Prostate gland (tissue), 2 donors: ENCODE measurements at regions not wholly inside any gene's neighbourhood (a gene's known extent, or its start where the extent isn't known, plus 50 kb on each side); places are given as distances from the start of the nearest gene placed in this dataset.

Experiments
- DNase-seq: peaks from one replicate; pipeline ENCODE4 v3.0.0-alpha.2; 2019; ENCODE audit warnings: low spot score
- H3K27ac ChIP-seq, 2 donors: fragments of 200-600 bp; sonication (generic); 2 replicates each; pipeline ENCODE4 v1.5.1; 2017 to 2019
- H3K27me3 ChIP-seq: fragments of 200-600 bp; sonication (generic); replicated peaks from 2 replicates; pipeline ENCODE4 v1.5.1; 2019; ENCODE audit not compliant: insufficient read depth
- H3K36me3 ChIP-seq, 2 donors: fragments of 200-600 bp; sonication (generic); 1 replicate in 1 of 2; 2 replicates in 1 of 2; pipeline versions ENCODE4 v1.5.1 to v1.8.1; 2017 to 2019
- H3K4me1 ChIP-seq: fragments of 200-600 bp; sonication (generic); replicated peaks from 2 replicates; pipeline ENCODE4 v1.5.1; 2019
- H3K4me3 ChIP-seq, 2 donors: fragments of 200-600 bp; sonication (generic); 2 replicates each; pipeline ENCODE4 v1.5.1; 2017 to 2019
- H3K9me3 ChIP-seq: fragments of 200-600 bp; sonication (generic); 2 replicates; pipeline ENCODE4 v1.5.1; 2017
- CTCF ChIP-seq, 4 experiments: fragments of 200-600 bp in 2 of 4; fragments of 450-650 bp in 2 of 4; sonication (generic) in 2 of 4; IDR thresholded peaks; 1 replicate in 3 of 4; 2 replicates in 1 of 4; pipeline ENCODE4 v1.5.1; 2016 to 2019; ENCODE audit warnings: antibody characterized with exemption in 4 of 4, mild to moderate bottlenecking in 2 of 4, moderate library complexity in 2 of 4
- POLR2A ChIP-seq: fragments of 450-650 bp; IDR thresholded peaks from one replicate; pipeline ENCODE4 v1.6.1; 2016; ENCODE audit warnings: antibody characterized with exemption, mild to moderate bottlenecking
- POLR2AphosphoS5 ChIP-seq: sonication (generic); formaldehyde crosslinking; IDR thresholded peaks from one replicate; pipeline ENCODE4 v1.6.1; 2017; ENCODE audit warnings: antibody characterized with exemption
- WGBS: methylation state at CpG from one replicate; pipeline ENCODE4 v1.1.5; 2018; 5-methylcytosine and 5-hydroxymethylcytosine counted together
- intact Hi-C: fragments of 100-400 bp; cut with DNase I; formaldehyde crosslinking; loops from one replicate; pipeline ENCODE4 v1.14.2; 2022

GRCh38 chr5:126053630-126054029 lies 369.6 kb upstream of the GRAMD2B start:
- H3K27me3 ChIP-seq, result no peaks in the 10 kb centered on the region
- no peaks in the 10 kb centered on the region for H3K9me3 ChIP-seq
- TF ChIP-seq POLR2A (no peak), POLR2AphosphoS5 (no peak), CTCF (IDR thresholded peaks at IDR 0.05) (no peak)
- no peak overlapping the region for H3K4me3 ChIP-seq
- no peaks in the 10 kb centered on the region for H3K36me3 ChIP-seq
- no peak overlapping the region for H3K27ac ChIP-seq
- H3K4me1 ChIP-seq, result no peaks in the 10 kb centered on the region
- WGBS, result 75% methylated on average over 2 of the region's 2 CpGs
- DNase-seq, result no peak
- intact Hi-C loops, result no loop called here

GRCh38 chr5:126054577-126055347 lies 368.4 kb upstream of the GRAMD2B start:
- no peak for DNase-seq
- no peaks in the 10 kb centered on the region for H3K36me3 ChIP-seq
- H3K27ac ChIP-seq, result no peak overlapping the region
- TF ChIP-seq POLR2A (no peak), CTCF (IDR thresholded peaks at IDR 0.05) (no peak), POLR2AphosphoS5 (no peak)
- H3K27me3 ChIP-seq, result no peaks in the 10 kb centered on the region
- no peaks in the 10 kb centered on the region for H3K9me3 ChIP-seq
- WGBS, result 48% methylated on average over 10 of the region's 10 CpGs
- H3K4me1 ChIP-seq, result no peaks in the 10 kb centered on the region
- no peak overlapping the region for H3K4me3 ChIP-seq
- intact Hi-C loops, result no loop called here

DNA sequence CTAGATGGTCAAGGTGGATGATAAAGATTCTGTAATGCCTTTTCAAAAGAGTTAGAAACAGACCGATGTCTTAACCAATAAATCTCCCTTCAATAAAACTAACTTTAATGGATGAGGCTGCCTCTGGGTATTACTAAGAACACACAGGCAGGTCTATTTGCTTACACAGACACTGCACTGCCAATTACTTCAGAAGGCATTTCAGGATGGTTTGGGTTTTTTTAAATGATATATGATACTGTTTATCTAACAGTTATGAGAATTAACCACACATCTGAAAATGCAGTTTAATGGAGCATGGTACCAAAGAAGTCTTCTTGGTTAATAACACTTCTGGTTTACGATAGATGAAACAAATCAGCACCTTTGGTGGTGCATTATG lies 367.9 kb upstream of the GRAMD2B start:
- H3K4me1 ChIP-seq, result no peaks in the 10 kb centered on the region
- H3K27ac ChIP-seq, result no peak overlapping the region
- no peak overlapping the region for H3K4me3 ChIP-seq
- 34% methylated on average over 2 of the region's 2 CpGs for WGBS
- intact Hi-C loops, result no loop called here
- no peaks in the 10 kb centered on the region for H3K27me3 ChIP-seq
- no peak for DNase-seq
- H3K9me3 ChIP-seq, result no peaks in the 10 kb centered on the region
- TF ChIP-seq POLR2A (no peak), CTCF (IDR thresholded peaks at IDR 0.05) (no peak), POLR2AphosphoS5 (no peak)
- H3K36me3 ChIP-seq, result no peaks in the 10 kb centered on the region

DNA sequence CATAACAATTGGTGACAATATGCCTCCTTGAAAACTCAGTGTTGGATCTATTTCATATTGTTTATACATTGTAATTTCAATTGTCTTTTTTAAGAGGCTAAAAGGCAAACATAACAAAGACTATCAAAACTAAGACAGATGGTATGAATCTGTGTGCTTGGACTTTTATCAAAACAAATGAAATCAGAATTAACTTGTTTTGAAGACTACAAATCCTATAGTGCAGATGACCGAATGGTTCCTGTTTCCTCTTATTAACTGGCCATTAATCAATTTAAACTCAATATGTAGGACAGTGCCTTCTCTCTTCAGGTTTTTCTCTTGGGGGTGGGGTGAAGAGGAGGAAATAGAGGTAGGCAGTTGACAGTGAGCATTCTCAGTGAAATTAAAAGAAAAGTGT lies 366.9 kb upstream of the GRAMD2B start:
- TF ChIP-seq POLR2A (no peak), CTCF (IDR thresholded peaks at IDR 0.05) (no peak), POLR2AphosphoS5 (no peak)
- H3K27ac ChIP-seq, result no peak overlapping the region
- H3K4me1 ChIP-seq, result no peaks in the 10 kb centered on the region
- no peaks in the 10 kb centered on the region for H3K36me3 ChIP-seq
- DNase-seq, result no peak
- no peak overlapping the region for H3K4me3 ChIP-seq
- no peaks in the 10 kb centered on the region for H3K27me3 ChIP-seq
- intact Hi-C loops, result no loop called here
- no peaks in the 10 kb centered on the region for H3K9me3 ChIP-seq
- WGBS, result 29% methylated on average over 1 of the region's 1 CpG
